GM23338 (cell line): ENCODE measurements at regions not wholly inside any gene's neighbourhood (a gene's known extent, or its start where the extent isn't known, plus 50 kb on each side); places are given as distances from the start of the nearest gene placed in this dataset.

Source experiments
- ATAC-seq: fragments of 200-7000 bp; cut with Tn5 transposase; 3 replicates; pipeline ENCODE4 v1.9.1; 2020
- DNase-seq: peaks from one replicate; pipeline ENCODE4 v3.0.0-alpha.2; 2015; ENCODE audit warnings: low spot score
- H2AFZ ChIP-seq: fragments of 200-600 bp; sonication (generic); 2 replicates; pipeline ENCODE4 v1.8.0; 2016; ENCODE audit warnings: antibody characterized with exemption, mild to moderate bottlenecking, moderate library complexity
- H3F3A ChIP-seq: fragments of 200-600 bp; sonication (generic); replicated peaks from 2 replicates; pipeline ENCODE4 v1.8.0; 2017; ENCODE audit warnings: antibody characterized with exemption, mixed run types, low read depth
- H3K27ac ChIP-seq: fragments of 200-600 bp; sonication (generic); 2 replicates; pipeline ENCODE4 v1.6.1; 2016; ENCODE audit warnings: low read depth
- H3K27me3 ChIP-seq: fragments of 200-600 bp; sonication (generic); 2 replicates; pipeline ENCODE4 v1.8.0; 2016; ENCODE audit warnings: mild to moderate bottlenecking, mixed run types, moderate library complexity; ENCODE audit not compliant: insufficient read depth
- H3K36me3 ChIP-seq: fragments of 200-600 bp; sonication (generic); 2 replicates; pipeline ENCODE4 v1.8.0; 2016; ENCODE audit warnings: mild to moderate bottlenecking; ENCODE audit not compliant: insufficient read depth
- H3K4me1 ChIP-seq: fragments of 200-600 bp; sonication (generic); 2 replicates; pipeline ENCODE4 v1.8.0; 2016; ENCODE audit warnings: mild to moderate bottlenecking, moderate library complexity; ENCODE audit not compliant: insufficient read depth
- H3K4me2 ChIP-seq: fragments of 200-600 bp; sonication (generic); 2 replicates; pipeline ENCODE4 v1.7.1; 2017; ENCODE audit warnings: mixed run types
- H3K4me3 ChIP-seq: fragments of 200-600 bp; sonication (generic); 2 replicates; pipeline ENCODE4 v1.6.1; 2016; ENCODE audit warnings: mixed run types
- H3K79me2 ChIP-seq: fragments of 200-600 bp; sonication (generic); replicated peaks from 2 replicates; pipeline ENCODE4 v1.8.0; 2017; ENCODE audit warnings: mild to moderate bottlenecking; ENCODE audit not compliant: insufficient read depth
- H3K9me2 ChIP-seq: fragments of 200-600 bp; sonication (generic); 2 replicates; pipeline ENCODE4 v1.8.0; 2017; ENCODE audit not compliant: insufficient read depth
- H4K20me1 ChIP-seq: fragments of 200-600 bp; sonication (generic); replicated peaks from 2 replicates; pipeline ENCODE4 v1.8.0; 2017; ENCODE audit warnings: mild to moderate bottlenecking; ENCODE audit not compliant: insufficient read depth
- H3K27ac Mint-ChIP-seq: 2 replicates; pipeline ENCODE4 v1.8.0; 2020; ENCODE audit warnings: inconsistent platforms, mild to moderate bottlenecking, moderate library complexity, mixed read lengths
- H3K27me3 Mint-ChIP-seq: 3 replicates; pipeline ENCODE4 v1.8.0; 2022; ENCODE audit warnings: low read depth, mild to moderate bottlenecking, moderate library complexity, mixed read lengths, inconsistent platforms; ENCODE audit not compliant: insufficient read depth, poor library complexity
- H3K36me3 Mint-ChIP-seq: 3 replicates; pipeline ENCODE4 v1.8.0; 2021; ENCODE audit warnings: low read depth, mild to moderate bottlenecking, inconsistent platforms, moderate library complexity, mixed read lengths
- H3K4me1 Mint-ChIP-seq: 3 replicates; pipeline ENCODE4 v1.8.0; 2020; ENCODE audit warnings: mild to moderate bottlenecking, inconsistent platforms, mixed read lengths
- H3K4me3 Mint-ChIP-seq: 3 replicates; pipeline ENCODE4 v1.8.0; 2021; ENCODE audit warnings: moderate library complexity, mild to moderate bottlenecking, inconsistent platforms, mixed read lengths
- H3K9me3 Mint-ChIP-seq: 3 replicates; pipeline ENCODE4 v1.8.0; 2020; ENCODE audit warnings: moderate library complexity, mild to moderate bottlenecking, inconsistent platforms, mixed read lengths
- CTCF ChIP-seq, 2 experiments: fragments of 200-600 bp in 1 of 2; sonication (generic) in 1 of 2; conservative IDR thresholded peaks; 2 replicates each; pipeline versions ENCODE4 v1.5.1 to v1.6.1; 2016 to 2017; ENCODE audit warnings: antibody characterized with exemption in 2 of 2, low read depth in 2 of 2, mild to moderate bottlenecking in 2 of 2, moderate library complexity in 1 of 2
- EZH2 ChIP-seq: fragments of 200-600 bp; sonication (generic); IDR thresholded peaks from one replicate; pipeline ENCODE4 v1.8.0; 2017; ENCODE audit warnings: antibody characterized with exemption, mild to moderate bottlenecking, low read depth; ENCODE audit not compliant: unreplicated experiment
- POLR2AphosphoS5 ChIP-seq: IDR thresholded peaks from 2 replicates; pipeline ENCODE4 v1.6.1; 2016; ENCODE audit warnings: antibody characterized with exemption, low read depth
- REST ChIP-seq: IDR thresholded peaks from one replicate; pipeline ENCODE4 v1.6.1; 2018; ENCODE audit warnings: antibody characterized with exemption; ENCODE audit not compliant: unreplicated experiment
- ZNF114 ChIP-seq: fragments of 250-450 bp; sonication (Bioruptor Pico); IDR thresholded peaks from 2 replicates; pipeline ENCODE4 v1.5.0; 2020; ENCODE audit warnings: mild to moderate bottlenecking, moderate library complexity
- ZNF331 ChIP-seq: fragments of 250-450 bp; sonication (Bioruptor Pico); IDR thresholded peaks from 2 replicates; pipeline ENCODE4 v1.5.0; 2020; ENCODE audit warnings: low read depth, mild to moderate bottlenecking, moderate library complexity
- ZNF462 ChIP-seq: fragments of 250-450 bp; sonication (Bioruptor Pico); IDR thresholded peaks from 2 replicates; pipeline ENCODE4 v1.5.0; 2020; ENCODE audit warnings: mild to moderate bottlenecking, moderate library complexity

GRCh38 chr3:188059351-188059750 is 94.6 kb upstream of the LPP start:
- no peak overlapping the region for H3K27ac ChIP-seq
- H3K27ac Mint-ChIP-seq, result no peak overlapping the region

More at GRCh38 chr3:188059351-188059750, 94.6 kb upstream of the LPP start:
- no peaks in the 10 kb centered on the region for H3K79me2 ChIP-seq
- H2AFZ ChIP-seq, result no peak overlapping the region
- no peaks in the 10 kb centered on the region for H3K36me3 ChIP-seq
- no peak overlapping the region for H3K4me3 ChIP-seq
- Mint-ChIP-seq H3K27me3 (peaks cover 3% of the 10 kb centered on the region), H3K9me3 (no peaks in the 10 kb centered on the region), H3K4me3 (no peak overlapping the region), H3K36me3 (no peaks in the 10 kb centered on the region), H3K4me1 (no peaks in the 10 kb centered on the region)
- no peaks in the 10 kb centered on the region for H3K9me2 ChIP-seq
- H3K4me2 ChIP-seq, result no peak overlapping the region
- TF ChIP-seq REST (no peak), EZH2 (no peak), ZNF462 (CRISPR knock-in tag) (no peak), ZNF114 (CRISPR knock-in tag) (no peak), ZNF331 (CRISPR knock-in tag) (no peak), POLR2AphosphoS5 (no peak), CTCF (conservative IDR thresholded peaks at IDR 0.05; ENCODE audit: low read depth in 2 of 2) (no peak)
- no peak for DNase-seq
- no peaks in the 10 kb centered on the region for H3K4me1 ChIP-seq
- no peaks in the 10 kb centered on the region for H3F3A ChIP-seq
- no peaks in the 10 kb centered on the region for H4K20me1 ChIP-seq
- no peaks in the 10 kb centered on the region for H3K27me3 ChIP-seq
- ATAC-seq, result no peak
